GM12878 (cell line): ENCODE measurements at regions not wholly inside any gene's neighbourhood (a gene's known extent, or its start where the extent isn't known, plus 50 kb on each side); places are given as distances from the start of the nearest gene placed in this dataset.
A peak's percentile ranks its signal among the peaks of the same experiment; 100 is the strongest.

ENCODE experiments used
- BHLHE40 ChIP-seq, 2 experiments: fragments of 450-650 bp in 1 of 2; IDR thresholded peaks; 2 replicates each; pipeline ENCODE4 v1.6.1; 2011 to 2017; ENCODE audit warnings: low read depth in 2 of 2, borderline replicate concordance in 1 of 2, improper control_type of control experiment in 1 of 2, low read length in 1 of 2, mild to moderate bottlenecking in 1 of 2
- CHD4 ChIP-seq: fragments of 200-600 bp; sonication (generic); IDR thresholded peaks from 2 replicates; pipeline ENCODE4 v1.6.1; 2016; ENCODE audit warnings: mild to moderate bottlenecking
- CREM ChIP-seq: IDR thresholded peaks from 2 replicates; pipeline ENCODE4 v1.6.1; 2014; ENCODE audit warnings: antibody characterized with exemption, low read depth
- FOXM1 ChIP-seq: IDR thresholded peaks from 2 replicates; pipeline ENCODE4 v1.6.1; 2012; ENCODE audit warnings: low read depth, mild to moderate bottlenecking, inconsistent platforms, low read length, moderate library complexity
- IKZF2 ChIP-seq, 2 experiments: fragments of 450-650 bp; IDR thresholded peaks; 2 replicates each; pipeline ENCODE4 v1.6.1; 2017; ENCODE audit warnings: mild to moderate bottlenecking in 2 of 2, moderate library complexity in 2 of 2
- MTA3 ChIP-seq: IDR thresholded peaks from 2 replicates; pipeline ENCODE4 v1.6.1; 2012; ENCODE audit warnings: low read length, inconsistent platforms, borderline replicate concordance
- POLR2AphosphoS2 ChIP-seq: IDR thresholded peaks from 2 replicates; pipeline ENCODE4 v1.6.1; 2011; ENCODE audit warnings: low read depth, mild to moderate bottlenecking, low read length, improper control_type of control experiment, moderate library complexity
- POLR2AphosphoS5 ChIP-seq: IDR thresholded peaks from 2 replicates; pipeline ENCODE4 v1.6.1; 2011; ENCODE audit warnings: mild to moderate bottlenecking, low read length, inconsistent platforms
- SP1 ChIP-seq: IDR thresholded peaks from one replicate; pipeline ENCODE4 v1.6.1; 2011; ENCODE audit warnings: low read depth, low read length
- SREBF1 ChIP-seq: IDR thresholded peaks from 2 replicates; pipeline ENCODE4 v1.6.1; 2012; ENCODE audit warnings: mild to moderate bottlenecking, low read length
- SUZ12 ChIP-seq: fragments of 200-600 bp; sonication (generic); IDR thresholded peaks from one replicate; pipeline ENCODE4 v1.6.1; 2018; ENCODE audit warnings: antibody characterized with exemption, mild to moderate bottlenecking; ENCODE audit not compliant: unreplicated experiment
- TCF7 ChIP-seq: IDR thresholded peaks from 2 replicates; pipeline ENCODE4 v1.6.1; 2014; ENCODE audit warnings: antibody characterized with exemption, borderline replicate concordance
- YBX1 ChIP-seq: fragments of 450-650 bp; IDR thresholded peaks from 2 replicates; pipeline ENCODE4 v1.6.1; 2016; ENCODE audit warnings: antibody characterized with exemption
- ZBED1 ChIP-seq: IDR thresholded peaks from 2 replicates; pipeline ENCODE4 v1.6.1; 2016; ENCODE audit warnings: borderline replicate concordance
- TF ChIP-seq, protein P1 (sequence below): IDR thresholded peaks from 2 replicates; pipeline ENCODE4 v1.6.1; 2011; ENCODE audit warnings: borderline replicate concordance, low read depth, mild to moderate bottlenecking, moderate library complexity, low read length; ENCODE audit not compliant: insufficient read depth, poor library complexity, severe bottlenecking
- TF ChIP-seq, protein P2 (sequence below), 3 experiments: IDR thresholded peaks in 2 of 3; conservative IDR thresholded peaks in 1 of 3; 2 replicates each; pipeline ENCODE4 v1.5.1; 2011; ENCODE audit warnings: low read depth in 3 of 3, low read length in 3 of 3, mild to moderate bottlenecking in 3 of 3, control low read depth in 2 of 3, moderate library complexity in 2 of 3, inconsistent platforms in 1 of 3, mixed read lengths in 1 of 3; ENCODE audit not compliant: control insufficient read depth in 2 of 3, insufficient read depth in 1 of 3; ENCODE audit errors: extremely low read depth in 1 of 3
- TF ChIP-seq, protein P3 (sequence below): IDR thresholded peaks from 2 replicates; pipeline ENCODE4 v1.6.1; 2012; ENCODE audit warnings: low read depth, low read length, improper control_type of control experiment
- TF ChIP-seq, protein P4 (sequence below): fragments of 450-650 bp; IDR thresholded peaks from 2 replicates; pipeline ENCODE4 v1.6.1; 2017; ENCODE audit warnings: low read depth, mild to moderate bottlenecking, moderate library complexity
- TF ChIP-seq, protein P5 (sequence below): fragments of 150-350 bp; IDR thresholded peaks from 2 replicates; pipeline ENCODE4 v1.6.1; 2014; ENCODE audit warnings: mild to moderate bottlenecking, low read depth, low read length
- TF ChIP-seq, protein P6 (sequence below): IDR thresholded peaks from 2 replicates; pipeline ENCODE4 v1.6.1; 2012; ENCODE audit warnings: low read length, inconsistent platforms

DNA sequence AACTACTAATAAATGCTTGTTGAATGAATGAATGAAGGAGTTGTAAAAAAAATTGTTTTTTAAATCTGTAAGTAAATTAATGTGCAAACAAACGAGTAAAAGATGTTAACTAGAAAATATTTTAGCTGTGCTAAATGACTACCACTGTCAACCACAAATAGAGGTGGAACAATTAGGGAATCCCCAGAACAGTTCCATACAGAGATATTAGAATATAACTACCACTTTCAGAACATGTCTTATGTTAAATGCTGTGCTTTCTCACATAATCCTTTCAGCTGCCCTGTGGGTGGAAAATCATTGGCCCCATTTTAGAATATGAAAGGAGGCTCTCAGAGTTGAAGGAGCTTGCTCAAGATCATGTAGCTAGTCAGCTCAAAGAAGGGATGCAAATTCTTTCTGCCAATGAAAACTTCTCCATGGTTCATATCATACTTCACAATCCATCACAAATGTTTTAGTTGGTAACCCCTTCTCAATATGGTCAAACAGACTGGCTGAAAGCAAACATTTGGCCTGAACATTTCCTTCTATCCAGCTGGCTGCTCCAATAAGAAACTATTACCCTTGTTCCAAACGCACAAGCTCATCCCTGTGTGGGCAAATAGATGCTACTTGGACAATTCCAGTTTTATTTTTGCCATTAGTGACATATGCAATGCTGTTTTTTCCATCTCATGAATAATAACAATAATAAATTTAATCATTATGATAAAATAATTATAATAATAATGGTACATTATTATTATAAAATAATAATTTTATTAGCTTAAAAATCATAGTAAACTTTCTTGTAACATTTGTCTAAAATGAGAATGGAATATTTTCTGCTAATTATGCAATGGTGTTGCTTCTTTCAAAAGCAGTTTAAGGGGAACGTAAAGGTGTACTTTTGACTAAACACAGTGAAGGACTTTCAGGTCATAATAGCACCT is 290.4 kb upstream of the STT3B start (continued):
- TF ChIP-seq, protein P1, sequence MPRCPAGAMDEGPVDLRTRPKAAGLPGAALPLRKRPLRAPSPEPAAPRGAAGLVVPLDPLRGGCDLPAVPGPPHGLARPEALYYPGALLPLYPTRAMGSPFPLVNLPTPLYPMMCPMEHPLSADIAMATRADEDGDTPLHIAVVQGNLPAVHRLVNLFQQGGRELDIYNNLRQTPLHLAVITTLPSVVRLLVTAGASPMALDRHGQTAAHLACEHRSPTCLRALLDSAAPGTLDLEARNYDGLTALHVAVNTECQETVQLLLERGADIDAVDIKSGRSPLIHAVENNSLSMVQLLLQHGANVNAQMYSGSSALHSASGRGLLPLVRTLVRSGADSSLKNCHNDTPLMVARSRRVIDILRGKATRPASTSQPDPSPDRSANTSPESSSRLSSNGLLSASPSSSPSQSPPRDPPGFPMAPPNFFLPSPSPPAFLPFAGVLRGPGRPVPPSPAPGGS: peak; percentile 83
- TF ChIP-seq, protein P2, sequence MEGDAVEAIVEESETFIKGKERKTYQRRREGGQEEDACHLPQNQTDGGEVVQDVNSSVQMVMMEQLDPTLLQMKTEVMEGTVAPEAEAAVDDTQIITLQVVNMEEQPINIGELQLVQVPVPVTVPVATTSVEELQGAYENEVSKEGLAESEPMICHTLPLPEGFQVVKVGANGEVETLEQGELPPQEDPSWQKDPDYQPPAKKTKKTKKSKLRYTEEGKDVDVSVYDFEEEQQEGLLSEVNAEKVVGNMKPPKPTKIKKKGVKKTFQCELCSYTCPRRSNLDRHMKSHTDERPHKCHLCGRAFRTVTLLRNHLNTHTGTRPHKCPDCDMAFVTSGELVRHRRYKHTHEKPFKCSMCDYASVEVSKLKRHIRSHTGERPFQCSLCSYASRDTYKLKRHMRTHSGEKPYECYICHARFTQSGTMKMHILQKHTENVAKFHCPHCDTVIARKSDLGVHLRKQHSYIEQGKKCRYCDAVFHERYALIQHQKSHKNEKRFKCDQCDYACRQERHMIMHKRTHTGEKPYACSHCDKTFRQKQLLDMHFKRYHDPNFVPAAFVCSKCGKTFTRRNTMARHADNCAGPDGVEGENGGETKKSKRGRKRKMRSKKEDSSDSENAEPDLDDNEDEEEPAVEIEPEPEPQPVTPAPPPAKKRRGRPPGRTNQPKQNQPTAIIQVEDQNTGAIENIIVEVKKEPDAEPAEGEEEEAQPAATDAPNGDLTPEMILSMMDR (IDR thresholded peaks at IDR 0.05 in 2 of 3, conservative IDR thresholded peaks at IDR 0.05 in 1 of 3; ENCODE audit: control insufficient read depth in 2 of 3, extremely low read depth in 1 of 3, insufficient read depth in 1 of 3, low read depth in 3 of 3, low read length in 3 of 3): no peak
- TF ChIP-seq TCF7: peak; percentile 41; the same call in 1 of the 2 replicates
- peak; percentile 67 to 71; a peak in 2 of 4 replicates for TF ChIP-seq IKZF2 (IDR thresholded peaks at IDR 0.05)
- TF ChIP-seq, protein P3, sequence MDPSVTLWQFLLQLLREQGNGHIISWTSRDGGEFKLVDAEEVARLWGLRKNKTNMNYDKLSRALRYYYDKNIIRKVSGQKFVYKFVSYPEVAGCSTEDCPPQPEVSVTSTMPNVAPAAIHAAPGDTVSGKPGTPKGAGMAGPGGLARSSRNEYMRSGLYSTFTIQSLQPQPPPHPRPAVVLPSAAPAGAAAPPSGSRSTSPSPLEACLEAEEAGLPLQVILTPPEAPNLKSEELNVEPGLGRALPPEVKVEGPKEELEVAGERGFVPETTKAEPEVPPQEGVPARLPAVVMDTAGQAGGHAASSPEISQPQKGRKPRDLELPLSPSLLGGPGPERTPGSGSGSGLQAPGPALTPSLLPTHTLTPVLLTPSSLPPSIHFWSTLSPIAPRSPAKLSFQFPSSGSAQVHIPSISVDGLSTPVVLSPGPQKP: no peak
- peak; percentile 26; the same call in 1 of the 2 replicates for TF ChIP-seq CREM
- TF ChIP-seq ZBED1: peak; percentile 67; the same call in 1 of the 2 replicates
- TF ChIP-seq, protein P4, sequence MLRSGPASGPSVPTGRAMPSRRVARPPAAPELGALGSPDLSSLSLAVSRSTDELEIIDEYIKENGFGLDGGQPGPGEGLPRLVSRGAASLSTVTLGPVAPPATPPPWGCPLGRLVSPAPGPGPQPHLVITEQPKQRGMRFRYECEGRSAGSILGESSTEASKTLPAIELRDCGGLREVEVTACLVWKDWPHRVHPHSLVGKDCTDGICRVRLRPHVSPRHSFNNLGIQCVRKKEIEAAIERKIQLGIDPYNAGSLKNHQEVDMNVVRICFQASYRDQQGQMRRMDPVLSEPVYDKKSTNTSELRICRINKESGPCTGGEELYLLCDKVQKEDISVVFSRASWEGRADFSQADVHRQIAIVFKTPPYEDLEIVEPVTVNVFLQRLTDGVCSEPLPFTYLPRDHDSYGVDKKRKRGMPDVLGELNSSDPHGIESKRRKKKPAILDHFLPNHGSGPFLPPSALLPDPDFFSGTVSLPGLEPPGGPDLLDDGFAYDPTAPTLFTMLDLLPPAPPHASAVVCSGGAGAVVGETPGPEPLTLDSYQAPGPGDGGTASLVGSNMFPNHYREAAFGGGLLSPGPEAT: peak; percentile 92
- no peak for TF ChIP-seq SREBF1
- TF ChIP-seq, protein P5, sequence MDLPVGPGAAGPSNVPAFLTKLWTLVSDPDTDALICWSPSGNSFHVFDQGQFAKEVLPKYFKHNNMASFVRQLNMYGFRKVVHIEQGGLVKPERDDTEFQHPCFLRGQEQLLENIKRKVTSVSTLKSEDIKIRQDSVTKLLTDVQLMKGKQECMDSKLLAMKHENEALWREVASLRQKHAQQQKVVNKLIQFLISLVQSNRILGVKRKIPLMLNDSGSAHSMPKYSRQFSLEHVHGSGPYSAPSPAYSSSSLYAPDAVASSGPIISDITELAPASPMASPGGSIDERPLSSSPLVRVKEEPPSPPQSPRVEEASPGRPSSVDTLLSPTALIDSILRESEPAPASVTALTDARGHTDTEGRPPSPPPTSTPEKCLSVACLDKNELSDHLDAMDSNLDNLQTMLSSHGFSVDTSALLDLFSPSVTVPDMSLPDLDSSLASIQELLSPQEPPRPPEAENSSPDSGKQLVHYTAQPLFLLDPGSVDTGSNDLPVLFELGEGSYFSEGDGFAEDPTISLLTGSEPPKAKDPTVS: no peak
- no peak for TF ChIP-seq SP1
- no peak for TF ChIP-seq MTA3
- TF ChIP-seq BHLHE40 (IDR thresholded peaks at IDR 0.05; ENCODE audit: borderline replicate concordance in 1 of 2, low read depth in 2 of 2, low read length in 1 of 2): 0 out of 4 replicates have a peak, but pooled peaks of 1 of the 2 experiments have one; percentile 4
- TF ChIP-seq, protein P6, sequence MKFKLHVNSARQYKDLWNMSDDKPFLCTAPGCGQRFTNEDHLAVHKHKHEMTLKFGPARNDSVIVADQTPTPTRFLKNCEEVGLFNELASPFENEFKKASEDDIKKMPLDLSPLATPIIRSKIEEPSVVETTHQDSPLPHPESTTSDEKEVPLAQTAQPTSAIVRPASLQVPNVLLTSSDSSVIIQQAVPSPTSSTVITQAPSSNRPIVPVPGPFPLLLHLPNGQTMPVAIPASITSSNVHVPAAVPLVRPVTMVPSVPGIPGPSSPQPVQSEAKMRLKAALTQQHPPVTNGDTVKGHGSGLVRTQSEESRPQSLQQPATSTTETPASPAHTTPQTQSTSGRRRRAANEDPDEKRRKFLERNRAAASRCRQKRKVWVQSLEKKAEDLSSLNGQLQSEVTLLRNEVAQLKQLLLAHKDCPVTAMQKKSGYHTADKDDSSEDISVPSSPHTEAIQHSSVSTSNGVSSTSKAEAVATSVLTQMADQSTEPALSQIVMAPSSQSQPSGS: peak; percentile 90
- TF ChIP-seq FOXM1: peak; percentile 83; the same call in 1 of the 2 replicates
- no peak for TF ChIP-seq CHD4
- TF ChIP-seq POLR2AphosphoS2: no peak
- peak; percentile 28; the same call in 1 of the 2 replicates for TF ChIP-seq POLR2AphosphoS5
- no peak for TF ChIP-seq YBX1
- no peak for TF ChIP-seq SUZ12
